ENCODE measurements at regions not wholly inside any gene's neighbourhood (a gene's known extent, or its start where the extent isn't known, plus 50 kb on each side); places are given as distances from the start of the nearest gene placed in this dataset.

- no peak for DNase-seq
These were observed 153.9 kb upstream of the TIAM1 start for GRCh38 chr21:31497914-31498313.

GRCh38 chr21:31493350-31493880 is 149.4 kb upstream of the TIAM1 start:
- DNase-seq, result no peak

DNA sequence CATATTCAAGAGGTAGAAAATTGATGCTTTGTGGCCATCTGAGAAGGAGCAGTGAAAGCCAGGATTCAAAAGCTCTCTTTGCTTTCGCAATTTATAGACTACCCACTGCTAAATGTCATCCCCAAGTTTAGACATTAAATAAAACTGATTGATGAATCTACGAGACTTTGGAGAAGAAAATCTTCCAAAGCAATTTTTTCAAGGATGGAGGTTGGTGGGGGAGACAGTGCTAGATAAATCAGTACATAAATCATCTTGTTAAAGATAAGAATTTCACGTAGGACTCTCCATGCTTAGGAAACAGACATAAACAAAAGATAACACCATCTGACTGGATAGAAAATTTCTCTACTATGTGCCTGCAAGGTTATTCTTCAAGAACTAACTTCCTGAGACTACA is 147.6 kb upstream of the TIAM1 start:
- no peak for DNase-seq

- DNase-seq, result no peak
These were observed 146.4 kb upstream of the TIAM1 start for GRCh38 chr21:31490443-31490842.

DNA sequence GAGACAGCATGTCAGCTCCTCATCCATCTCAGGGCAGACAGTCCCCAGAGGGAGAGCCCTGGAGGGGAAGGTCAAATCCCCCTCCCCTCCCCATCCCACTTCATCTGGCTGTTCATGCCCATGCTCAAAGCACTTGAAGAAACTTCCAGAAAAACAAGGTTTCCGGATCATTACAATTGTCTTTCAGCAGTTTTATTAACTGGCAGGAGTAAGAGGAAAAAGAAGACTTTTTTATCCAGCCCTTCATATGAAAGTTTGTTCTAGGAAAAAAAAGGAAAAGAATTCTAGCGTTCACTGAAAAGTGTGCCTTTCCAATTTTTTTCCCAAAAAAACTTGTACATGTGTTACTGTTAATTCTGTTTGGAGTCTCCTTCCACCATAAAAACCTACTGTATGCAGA is 145.7 kb upstream of the TIAM1 start:
- no peak for DNase-seq

DNA sequence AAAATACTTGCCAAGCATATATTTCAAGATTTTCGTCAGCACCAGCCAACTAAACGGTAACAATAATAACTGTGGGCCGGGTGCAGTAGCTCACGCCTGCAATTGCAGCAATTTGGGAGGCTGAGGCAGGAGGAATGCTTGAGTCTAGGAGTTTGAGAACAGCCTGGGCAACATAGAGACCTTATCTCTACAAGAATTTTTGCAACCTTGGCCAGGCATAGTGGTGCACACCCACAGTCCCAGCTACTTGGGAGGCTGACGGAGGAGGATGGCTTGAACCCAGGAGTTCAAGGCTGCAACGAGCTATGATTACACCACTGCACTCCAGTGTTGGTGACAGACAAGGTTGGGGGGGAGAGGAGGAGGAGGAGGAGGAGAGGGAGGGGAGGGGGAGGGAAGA is 145.0 kb upstream of the TIAM1 start:
- no peak for DNase-seq

- DNase-seq, result no peak
These were observed 140.2 kb upstream of the TIAM1 start for GRCh38 chr21:31484219-31484618.

DNA sequence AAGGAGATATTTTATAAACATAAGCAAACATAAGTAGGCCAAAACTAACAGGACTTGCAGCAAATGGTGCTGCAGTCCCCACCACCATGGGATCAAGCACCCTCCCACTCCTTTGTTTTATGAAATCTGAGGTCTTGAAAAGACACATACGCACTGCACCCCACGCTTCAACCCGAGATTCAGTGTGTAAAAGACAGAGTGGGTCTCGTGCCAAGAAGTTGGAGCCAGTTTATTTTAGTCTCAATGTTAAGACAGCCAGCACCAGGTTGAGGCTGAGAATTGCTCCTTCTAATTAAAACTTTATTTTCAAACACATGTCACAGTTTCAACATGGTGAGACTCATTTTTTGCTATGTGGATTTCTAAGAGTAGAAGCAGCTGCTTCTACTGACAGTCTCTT is 139.1 kb upstream of the TIAM1 start:
- DNase-seq, result no peak

- DNase-seq, result no peak
These were observed 138.4 kb upstream of the TIAM1 start for GRCh38 chr21:31482460-31482859.

- DNase-seq, result no peak
These were observed 136.2 kb upstream of the TIAM1 start for GRCh38 chr21:31480228-31480627.

DNA sequence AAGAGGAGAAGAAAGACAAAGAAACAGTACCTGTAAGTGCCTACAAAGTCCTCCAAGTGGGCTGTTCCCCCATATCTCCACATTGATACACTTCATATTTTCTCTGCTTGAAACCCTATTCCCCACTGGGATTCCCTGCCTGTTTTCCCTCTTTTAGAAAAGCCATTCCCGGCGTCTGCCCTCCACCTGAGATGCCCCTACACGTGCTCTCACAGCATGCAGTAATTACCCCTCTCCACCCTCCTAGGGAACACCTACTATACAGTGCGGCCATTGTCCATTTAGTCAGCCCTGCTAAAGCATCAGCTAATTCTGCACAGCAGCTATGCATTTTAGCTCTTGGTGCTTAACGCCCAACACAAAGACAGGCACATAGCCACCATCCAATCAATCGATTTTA is 135.7 kb upstream of the TIAM1 start:
- no peak for DNase-seq

- DNase-seq, result no peak
These were observed 135.2 kb upstream of the TIAM1 start for GRCh38 chr21:31479222-31479621.

DNA sequence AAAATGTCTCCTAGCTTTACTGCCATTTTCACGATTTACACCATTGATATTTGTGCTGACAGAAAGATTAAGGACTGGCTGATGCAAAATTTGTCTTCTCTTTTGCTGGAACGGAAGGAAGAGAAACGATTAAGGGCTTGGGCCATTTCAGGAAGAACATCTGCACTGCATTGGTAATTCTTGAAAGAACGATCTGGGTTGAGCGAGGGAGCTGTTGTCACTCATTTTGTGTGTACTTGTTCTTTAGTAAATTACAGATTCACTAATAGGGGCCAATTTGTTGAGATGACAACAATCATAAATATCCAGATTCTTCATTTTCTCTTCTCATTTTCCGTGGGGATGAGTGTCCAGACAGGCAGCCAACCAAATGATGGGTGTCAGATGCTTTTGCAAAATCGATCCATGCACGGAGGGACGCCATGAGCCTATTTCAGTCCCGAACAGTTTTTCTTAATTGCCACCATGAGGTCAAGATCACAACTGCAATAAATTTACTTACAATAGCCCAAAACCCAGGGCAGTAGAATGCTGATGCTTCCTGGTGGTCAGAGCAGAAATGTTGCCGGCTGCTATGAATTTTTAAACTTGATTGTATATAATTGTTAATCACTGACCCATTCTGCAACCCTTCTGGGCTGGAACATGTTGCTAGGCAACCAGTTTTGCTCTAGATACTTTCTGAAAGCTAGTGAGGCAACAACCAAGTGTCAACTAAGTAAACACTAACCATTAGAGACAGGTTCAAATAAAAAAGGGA is 132.4 kb upstream of the TIAM1 start:
- peak; percentile 86 for DNase-seq

GRCh38 chr21:31475223-31475622 is 131.2 kb upstream of the TIAM1 start:
- no peak for DNase-seq

- DNase-seq, result no peak
These were observed 129.8 kb upstream of the TIAM1 start for GRCh38 chr21:31473685-31474345.

DNA sequence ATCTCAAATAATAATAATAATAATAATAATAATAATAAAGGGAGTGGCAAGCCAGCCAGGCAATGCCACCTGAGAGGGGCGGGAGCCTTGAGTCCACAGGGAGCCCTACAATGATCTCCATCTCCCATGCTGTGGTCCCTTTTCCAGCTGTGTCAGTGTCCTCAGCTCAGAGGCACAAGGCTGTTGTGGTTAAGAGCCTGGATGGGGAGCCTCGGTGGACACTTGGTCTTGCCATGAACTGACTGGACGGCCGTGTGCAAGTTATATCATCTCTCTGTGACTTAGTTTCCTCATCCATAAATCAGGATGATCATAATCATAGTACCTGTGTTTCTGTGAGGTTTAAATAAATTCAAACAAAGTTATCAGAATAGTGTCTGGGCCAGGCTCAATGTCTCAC is 127.8 kb upstream of the TIAM1 start:
- no peak for DNase-seq

DNA sequence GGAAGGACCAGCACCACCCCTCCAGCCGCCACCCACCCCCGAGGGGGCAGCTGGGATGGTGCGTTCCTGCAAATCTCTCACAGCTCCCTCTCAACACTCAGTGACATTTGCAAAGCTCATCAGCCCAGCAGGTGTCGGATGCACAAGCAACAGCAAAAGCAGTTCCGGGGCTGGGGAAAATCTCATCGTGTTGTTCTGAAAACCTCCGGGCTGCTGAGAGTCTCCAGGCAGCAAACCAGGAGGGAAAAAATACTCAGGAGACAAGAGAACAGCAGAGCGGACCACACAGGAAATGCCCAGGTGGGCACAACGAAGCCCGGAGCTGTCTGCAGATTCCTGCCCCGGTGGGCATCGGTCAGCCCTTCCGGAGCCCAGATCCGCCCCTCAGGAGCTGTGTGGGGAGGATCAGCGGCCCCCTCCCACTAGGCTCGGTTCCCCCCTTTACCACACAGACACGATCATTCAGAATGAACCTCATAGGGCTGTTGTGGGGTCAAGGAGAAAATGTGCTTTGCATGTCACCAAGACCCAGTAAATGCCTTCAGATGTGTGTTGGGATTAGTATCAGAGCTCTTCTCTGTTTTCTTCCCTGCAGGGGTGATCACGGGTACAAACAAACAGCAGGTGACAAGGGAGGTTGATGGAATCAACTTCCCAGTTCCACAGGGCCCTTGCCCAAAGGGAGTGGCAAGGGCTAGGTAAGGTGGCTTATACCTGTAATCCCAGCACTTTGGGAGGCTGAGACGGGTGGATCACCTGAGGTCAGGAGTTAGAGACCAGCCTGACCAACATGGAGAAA is 127.0 kb upstream of the TIAM1 start:
- peak; percentile 47 for DNase-seq

DNA sequence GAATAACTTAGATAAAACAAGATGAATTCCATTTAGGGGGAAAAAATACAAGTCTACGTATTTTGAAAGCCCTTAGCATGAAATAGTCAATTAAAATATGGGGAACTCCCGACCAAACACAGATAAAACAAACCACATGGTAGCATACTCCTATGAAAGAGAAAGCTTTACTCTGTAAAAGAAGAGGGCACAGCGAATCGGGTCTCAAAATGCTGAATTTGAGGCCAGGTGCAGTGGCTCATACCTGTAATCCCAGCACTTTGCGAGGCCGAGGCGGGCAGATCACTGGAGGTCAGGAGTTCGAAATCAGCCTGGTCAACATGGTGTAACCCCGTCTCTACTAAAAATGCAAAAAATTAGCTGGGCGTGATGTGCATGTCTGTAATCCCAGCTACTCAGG is 116.9 kb upstream of the TIAM1 start:
- DNase-seq, result no peak

- no peak for DNase-seq
These were observed 115.4 kb upstream of the TIAM1 start for GRCh38 chr21:31459457-31459856.

- no peak for DNase-seq
These were observed 113.6 kb upstream of the TIAM1 start for GRCh38 chr21:31457675-31458074.

GRCh38 chr21:31456201-31456600 is 112.1 kb upstream of the TIAM1 start:
- DNase-seq, result no peak

- no peak for DNase-seq
These were observed 111.4 kb upstream of the TIAM1 start for GRCh38 chr21:31455506-31455905.

- no peak for DNase-seq
These were observed 106.9 kb upstream of the TIAM1 start for GRCh38 chr21:31450980-31451379.
